ENCODE measurements at regions not wholly inside any gene's neighbourhood (a gene's known extent, or its start where the extent isn't known, plus 50 kb on each side); places are given as distances from the start of the nearest gene placed in this dataset.

GRCh38 chr1:81119319-81119718 is 681.4 kb upstream of the ADGRL2 start:
- TF ChIP-seq, protein P1, sequence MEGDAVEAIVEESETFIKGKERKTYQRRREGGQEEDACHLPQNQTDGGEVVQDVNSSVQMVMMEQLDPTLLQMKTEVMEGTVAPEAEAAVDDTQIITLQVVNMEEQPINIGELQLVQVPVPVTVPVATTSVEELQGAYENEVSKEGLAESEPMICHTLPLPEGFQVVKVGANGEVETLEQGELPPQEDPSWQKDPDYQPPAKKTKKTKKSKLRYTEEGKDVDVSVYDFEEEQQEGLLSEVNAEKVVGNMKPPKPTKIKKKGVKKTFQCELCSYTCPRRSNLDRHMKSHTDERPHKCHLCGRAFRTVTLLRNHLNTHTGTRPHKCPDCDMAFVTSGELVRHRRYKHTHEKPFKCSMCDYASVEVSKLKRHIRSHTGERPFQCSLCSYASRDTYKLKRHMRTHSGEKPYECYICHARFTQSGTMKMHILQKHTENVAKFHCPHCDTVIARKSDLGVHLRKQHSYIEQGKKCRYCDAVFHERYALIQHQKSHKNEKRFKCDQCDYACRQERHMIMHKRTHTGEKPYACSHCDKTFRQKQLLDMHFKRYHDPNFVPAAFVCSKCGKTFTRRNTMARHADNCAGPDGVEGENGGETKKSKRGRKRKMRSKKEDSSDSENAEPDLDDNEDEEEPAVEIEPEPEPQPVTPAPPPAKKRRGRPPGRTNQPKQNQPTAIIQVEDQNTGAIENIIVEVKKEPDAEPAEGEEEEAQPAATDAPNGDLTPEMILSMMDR (IDR thresholded peaks at IDR 0.05) = no peak
- no peak for TF ChIP-seq ZFX (IDR thresholded peaks at IDR 0.05; ENCODE audit: borderline replicate concordance)
